ENCODE measurements at regions not wholly inside any gene's neighbourhood (a gene's known extent, or its start where the extent isn't known, plus 50 kb on each side); places are given as distances from the start of the nearest gene placed in this dataset.

DNA sequence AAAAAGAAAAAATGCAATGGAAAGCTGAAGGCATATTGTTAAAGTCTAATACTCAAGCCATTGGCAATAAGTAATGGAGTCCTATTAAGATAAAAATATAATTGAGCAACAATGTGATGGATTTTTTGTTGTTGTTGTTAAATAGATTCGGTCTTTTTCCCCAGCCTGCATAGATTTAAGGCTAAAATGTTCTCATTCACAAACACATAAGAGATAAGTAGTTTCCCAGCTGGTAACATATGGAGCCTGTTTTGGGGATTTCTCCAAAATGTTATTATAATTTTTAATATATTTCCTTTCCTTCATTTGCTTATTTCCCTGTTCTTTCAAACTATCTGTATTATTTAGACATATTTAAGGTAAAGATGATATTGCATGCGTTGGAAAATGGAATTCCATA is 1149.1 kb upstream of the PRR20A start:
- TF ChIP-seq, protein P1, sequence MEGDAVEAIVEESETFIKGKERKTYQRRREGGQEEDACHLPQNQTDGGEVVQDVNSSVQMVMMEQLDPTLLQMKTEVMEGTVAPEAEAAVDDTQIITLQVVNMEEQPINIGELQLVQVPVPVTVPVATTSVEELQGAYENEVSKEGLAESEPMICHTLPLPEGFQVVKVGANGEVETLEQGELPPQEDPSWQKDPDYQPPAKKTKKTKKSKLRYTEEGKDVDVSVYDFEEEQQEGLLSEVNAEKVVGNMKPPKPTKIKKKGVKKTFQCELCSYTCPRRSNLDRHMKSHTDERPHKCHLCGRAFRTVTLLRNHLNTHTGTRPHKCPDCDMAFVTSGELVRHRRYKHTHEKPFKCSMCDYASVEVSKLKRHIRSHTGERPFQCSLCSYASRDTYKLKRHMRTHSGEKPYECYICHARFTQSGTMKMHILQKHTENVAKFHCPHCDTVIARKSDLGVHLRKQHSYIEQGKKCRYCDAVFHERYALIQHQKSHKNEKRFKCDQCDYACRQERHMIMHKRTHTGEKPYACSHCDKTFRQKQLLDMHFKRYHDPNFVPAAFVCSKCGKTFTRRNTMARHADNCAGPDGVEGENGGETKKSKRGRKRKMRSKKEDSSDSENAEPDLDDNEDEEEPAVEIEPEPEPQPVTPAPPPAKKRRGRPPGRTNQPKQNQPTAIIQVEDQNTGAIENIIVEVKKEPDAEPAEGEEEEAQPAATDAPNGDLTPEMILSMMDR (IDR thresholded peaks at IDR 0.05; ENCODE audit: insufficient read depth, low read depth, low read length), result no peak
- TF ChIP-seq EZH2 (IDR thresholded peaks at IDR 0.05; ENCODE audit: insufficient read depth, low read length), result no peak

All from astrocyte (in vitro differentiated cells and primary cell).